Keratinocyte (primary cell): ENCODE measurements at regions not wholly inside any gene's neighbourhood (a gene's known extent, or its start where the extent isn't known, plus 50 kb on each side); places are given as distances from the start of the nearest gene placed in this dataset.

Source experiments
- CTCF ChIP-seq, 3 experiments: IDR thresholded peaks in 1 of 3; conservative IDR thresholded peaks in 1 of 3; optimal IDR thresholded peaks in 1 of 3; 2 replicates in 2 of 3; 3 replicates in 1 of 3; pipeline versions ENCODE3 to v1.5.1; 2011; ENCODE audit warnings: low read length in 3 of 3, mild to moderate bottlenecking in 3 of 3, moderate library complexity in 2 of 3, control low read depth in 1 of 3, inconsistent platforms in 1 of 3; ENCODE audit not compliant: insufficient read depth in 2 of 3; ENCODE audit errors: extremely low read depth in 1 of 3
- EZH2 ChIP-seq: IDR thresholded peaks from one replicate; pipeline ENCODE4 v1.6.1; 2012; ENCODE audit warnings: inconsistent platforms, mild to moderate bottlenecking, low read length, moderate library complexity

DNA sequence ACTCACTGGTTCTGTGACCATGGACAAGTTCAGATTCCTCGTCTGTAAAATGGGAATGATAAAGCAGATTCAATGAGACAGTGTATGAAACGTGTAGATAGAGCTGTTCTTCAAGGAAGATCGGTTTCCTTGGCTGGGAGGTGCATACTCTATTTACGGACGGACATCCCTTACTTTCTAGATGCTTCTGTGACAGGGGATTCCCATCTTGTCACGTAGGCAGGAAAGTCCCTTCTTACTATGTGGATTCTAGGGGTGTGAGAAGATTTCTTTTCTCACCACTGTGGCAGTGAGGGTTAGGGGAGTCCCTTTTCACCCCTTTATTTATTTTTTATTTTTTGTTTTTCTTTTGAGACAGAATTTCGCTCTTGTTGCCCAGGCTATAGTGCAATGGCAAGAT lies 180.9 kb upstream of the TBL1XR1 start:
- TF ChIP-seq CTCF (optimal IDR thresholded peaks at IDR 0.05 in 1 of 3, IDR thresholded peaks at IDR 0.05 in 1 of 3, conservative IDR thresholded peaks at IDR 0.05 in 1 of 3; ENCODE audit: extremely low read depth in 1 of 3, insufficient read depth in 2 of 3, low read length in 3 of 3) (no peak), EZH2 (no peak)
